Fibroblast of the conjunctiva (primary cell): ENCODE measurements at regions not wholly inside any gene's neighbourhood (a gene's known extent, or its start where the extent isn't known, plus 50 kb on each side); places are given as distances from the start of the nearest gene placed in this dataset.
"Not testable (repeated sequence)": the region's sequence is repeated elsewhere in the genome, so short reads cannot be mapped to it uniquely, and the experiment has no call there.

ENCODE experiments used
- DNase-seq: peaks from one replicate; pipeline ENCODE4 v3.0.0-alpha.2; 2010; ENCODE audit warnings: low read depth

GRCh38 chr5:119299242-119299614 is 56.6 kb upstream of the TNFAIP8 start:
- DNase-seq, result not testable (repeated sequence)

DNA sequence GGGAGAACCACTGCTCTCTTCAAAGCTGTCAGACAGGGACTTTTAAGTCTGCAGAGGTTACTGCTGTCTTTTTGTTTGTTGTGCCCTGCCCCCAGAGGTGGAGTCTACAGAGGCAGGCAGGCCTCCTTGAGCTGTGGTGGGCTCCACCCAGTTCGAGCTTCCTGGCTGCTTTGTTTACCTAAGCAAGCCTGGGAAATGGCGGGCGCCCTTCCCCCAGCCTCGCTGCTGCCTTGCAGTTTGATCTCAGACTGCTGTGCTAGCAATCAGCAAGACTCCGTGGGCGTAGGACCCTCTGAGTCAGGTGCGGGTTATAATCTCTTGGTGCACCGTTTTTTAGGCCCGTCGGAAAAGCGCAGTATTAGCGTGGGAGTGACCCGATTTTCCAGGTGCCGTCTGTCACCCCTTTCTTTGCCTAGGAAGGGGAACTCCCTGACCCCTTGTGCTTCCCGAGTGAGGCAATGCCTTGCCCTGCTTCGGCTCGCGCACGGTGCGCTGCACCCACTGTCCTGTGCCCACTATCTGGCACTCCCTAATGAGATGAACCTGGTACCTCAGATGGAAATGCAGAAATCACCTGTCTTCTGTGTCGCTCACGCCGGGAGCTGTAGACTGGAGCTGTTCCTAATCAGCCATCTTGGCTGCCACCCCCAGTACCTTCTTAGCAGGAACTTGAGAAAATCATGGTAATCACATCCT is 56.1 kb upstream of the TNFAIP8 start:
- DNase-seq, result not testable (repeated sequence)

GRCh38 chr5:119300311-119300670 is 55.5 kb upstream of the TNFAIP8 start:
- DNase-seq, result no peak

GRCh38 chr5:119301210-119301609 is 54.6 kb upstream of the TNFAIP8 start:
- no peak for DNase-seq

GRCh38 chr5:119301906-119302305 is 53.9 kb upstream of the TNFAIP8 start:
- DNase-seq, result no peak

GRCh38 chr5:119302449-119302848 is 53.4 kb upstream of the TNFAIP8 start:
- DNase-seq, result no peak

- peak; percentile 86 for DNase-seq
Measured at GRCh38 chr5:119302916-119303897, 52.6 kb upstream of the TNFAIP8 start.

GRCh38 chr5:119304439-119305211 is 51.2 kb upstream of the TNFAIP8 start:
- no peak for DNase-seq
